Heart left ventricle (tissue), 16 donors: ENCODE measurements at regions not wholly inside any gene's neighbourhood (a gene's known extent, or its start where the extent isn't known, plus 50 kb on each side); places are given as distances from the start of the nearest gene placed in this dataset.

Experiments used
- ATAC-seq, 4 donors: fragments of 200-7000 bp; cut with Tn5 transposase; one replicate each; pipeline ENCODE4 v1.9.1; 2020 to 2022; ENCODE audit warnings: moderate library complexity in 4 of 4, mild to moderate bottlenecking in 3 of 4, moderate number of reproducible peaks in 1 of 4
- DNase-seq, 5 donors: peaks; one replicate each; pipeline ENCODE4 v3.0.0-alpha.2; 2020
- H3K27ac ChIP-seq, 12 donors: fragments of 200-600 bp; sonication (generic) in 4 of 12; one replicate each; pipeline versions ENCODE4 v1.5.0 to v1.8.0; 2016 to 2022; ENCODE audit warnings: mild to moderate bottlenecking in 2 of 12
- H3K27me3 ChIP-seq, 9 donors: fragments of 200-600 bp; sonication (generic) in 2 of 9; one replicate each; pipeline versions ENCODE4 v1.5.1 to v1.8.0; 2016 to 2022; ENCODE audit warnings: mild to moderate bottlenecking in 3 of 9
- H3K36me3 ChIP-seq, 9 donors: fragments of 200-600 bp; sonication (generic) in 2 of 9; one replicate each; pipeline versions ENCODE4 v1.5.0 to v1.8.0; 2018 to 2022; ENCODE audit warnings: mild to moderate bottlenecking in 2 of 9
- H3K4me1 ChIP-seq, 12 donors: fragments of 200-600 bp; sonication (generic) in 4 of 12; one replicate each; pipeline versions ENCODE4 v1.5.0 to v1.8.0; 2016 to 2022; ENCODE audit warnings: mild to moderate bottlenecking in 3 of 12
- H3K4me3 ChIP-seq, 12 donors: fragments of 200-600 bp; sonication (generic) in 4 of 12; one replicate each; pipeline versions ENCODE4 v1.5.0 to v1.8.0; 2017 to 2022; ENCODE audit warnings: mild to moderate bottlenecking in 9 of 12, moderate library complexity in 4 of 12
- H3K9me3 ChIP-seq, 12 donors: fragments of 200-600 bp; sonication (generic) in 4 of 12; one replicate each; pipeline versions ENCODE4 v1.5.0 to v1.8.0; 2016 to 2022; ENCODE audit warnings: mild to moderate bottlenecking in 1 of 12
- CTCF ChIP-seq, 12 donors: fragments of 200-600 bp; sonication (generic) in 4 of 12; IDR thresholded peaks; one replicate each; pipeline versions ENCODE4 v1.5.0 to v1.8.0; 2018 to 2022; ENCODE audit warnings: antibody characterized with exemption in 12 of 12, mild to moderate bottlenecking in 5 of 12
- POLR2A ChIP-seq, 2 donors: fragments of 450-650 bp; IDR thresholded peaks; one replicate each; pipeline ENCODE4 v1.6.1; 2017; ENCODE audit warnings: antibody characterized with exemption in 2 of 2, mild to moderate bottlenecking in 2 of 2, moderate library complexity in 2 of 2
- WGBS, 4 donors: extraction: QIAGEN DNeasy Blood & Tissue Kit in 2 of 4; methylation state at CpG; one replicate each; pipeline versions ENCODE4 v1.1.5 to v1.1.7; 2013 to 2018; 5-methylcytosine and 5-hydroxymethylcytosine counted together
- intact Hi-C, 10 donors: fragments of 100-400 bp; cut with DNase I; formaldehyde crosslinking; loops; one replicate each; pipeline versions ENCODE4 v1.11.1 to v1.14.2; 2022
- donor health status: ischemic (EF 13 %, LVEDD 7.1; RV severe dilation, severe dysfunction).
- donor health status: healthy with polysubstance abuse.
- donor health status: DM: no; HTN: yes; CAD: no.
- donor health status: DM: no; HTN: no; CAD: no.
- donor health status: ischemic (EF 25% LVEDD 6.9; RV normal size, moderate dysfunction).
- donor health status: ischemic (EF 25% LVEDD 5.7; RV mildly dilated, moderate dysfunction).
- donor health status: healthy.
- donor health status: DM: yes; HTN: yes; CAD: no.
- donor health status: ischemic (EF 35%, LVEDD 5.7; RV mildly dilated, moderate dysfunction).
- donor health status: nonischemic (EF 11% LVEDD 7.7; RV severe dilation, severe dysfunction).
- donor health status: DM: yes; HTN: yes; CAD: no.
- donor health status: PGD.
- donor health status: ischemic (EF 29% LVEDD 5.4; RV normal size, mild dysfunction).
- donor health status: nonischemic (EF 23%, LVEDD 6.1; RV moderate dilation, normal function).

- Histone ChIP-seq H3K9me3 (peaks cover 0 to 8% (median 0%) of the 10 kb centered on the region in 12 donors), H3K4me1 (no peaks in the 10 kb centered on the region), H3K27ac (no peak overlapping the region), H3K36me3 (no peaks in the 10 kb centered on the region), H3K27me3 (no peaks in the 10 kb centered on the region), H3K4me3 (no peak overlapping the region)
- ATAC-seq (no peak), DNase-seq (no peak)
- WGBS, 4 donors, result 57 to 76% (median 68%) methylated on average over 7 of the region's 7 CpGs
- TF ChIP-seq POLR2A (IDR thresholded peaks at IDR 0.05), result no peak
- no peak for TF ChIP-seq CTCF (IDR thresholded peaks at IDR 0.05)
- intact Hi-C loops, result no loop called here
These were observed 755.5 kb downstream of the GLUD2 start for GRCh38 chrX:121802881-121803412.

- no peak for ATAC-seq
- Histone ChIP-seq H3K9me3 (no peaks in the 10 kb centered on the region), H3K4me1 (no peaks in the 10 kb centered on the region), H3K27me3 (no peaks in the 10 kb centered on the region), H3K4me3 (no peak overlapping the region), H3K36me3 (no peaks in the 10 kb centered on the region), H3K27ac (no peak overlapping the region)
- TF ChIP-seq POLR2A (IDR thresholded peaks at IDR 0.05) (no peak), CTCF (IDR thresholded peaks at IDR 0.05) (no peak)
- no peak for DNase-seq
- intact Hi-C loops, result no loop called here
- WGBS, 4 donors, result 43 to 60% (median 56%) methylated on average over 2 of the region's 2 CpGs
These were observed 776.0 kb downstream of the GLUD2 start for GRCh38 chrX:121823406-121823805.

- H3K27me3 ChIP-seq, result no peaks in the 10 kb centered on the region
- TF ChIP-seq POLR2A (IDR thresholded peaks at IDR 0.05) (no peak), CTCF (IDR thresholded peaks at IDR 0.05) (no peak)
- H3K9me3 ChIP-seq, result peaks cover 0 to 4% (median 0%) of the 10 kb centered on the region in 12 donors
- ATAC-seq, result no peak
- no peak for DNase-seq
- WGBS, 4 donors, result 24 to 44% (median 33%) methylated on average over 2 of the region's 2 CpGs
- H3K36me3 ChIP-seq, result no peaks in the 10 kb centered on the region
- H3K4me3 ChIP-seq, result no peak overlapping the region
- intact Hi-C loops, result no loop called here
- H3K27ac ChIP-seq, result no peak overlapping the region
- H3K4me1 ChIP-seq, result no peaks in the 10 kb centered on the region
These were observed 784.2 kb downstream of the GLUD2 start for GRCh38 chrX:121831601-121832000.

- H3K27me3 ChIP-seq, result no peaks in the 10 kb centered on the region
- ATAC-seq (no peak), DNase-seq (no peak)
- H3K4me1 ChIP-seq, result no peaks in the 10 kb centered on the region
- no peak overlapping the region for H3K4me3 ChIP-seq
- 53 to 76% (median 68%) methylated on average over 1 of the region's 1 CpG for WGBS, 4 donors
- H3K36me3 ChIP-seq, result no peaks in the 10 kb centered on the region
- H3K27ac ChIP-seq, result no peak overlapping the region
- TF ChIP-seq POLR2A (IDR thresholded peaks at IDR 0.05) (no peak), CTCF (IDR thresholded peaks at IDR 0.05) (no peak)
- peaks cover 0 to 4% (median 0%) of the 10 kb centered on the region in 12 donors for H3K9me3 ChIP-seq
- intact Hi-C loops, result no loop called here
These were observed 785.0 kb downstream of the GLUD2 start for GRCh38 chrX:121832446-121832845.
